NCI-H1436 (cell line): ENCODE measurements at regions not wholly inside any gene's neighbourhood (a gene's known extent, or its start where the extent isn't known, plus 50 kb on each side); places are given as distances from the start of the nearest gene placed in this dataset.

Experiments
- DNase-seq: peaks from one replicate; lab custom pipeline; 2025; lab: John Stamatoyannopoulos, UW

DNA sequence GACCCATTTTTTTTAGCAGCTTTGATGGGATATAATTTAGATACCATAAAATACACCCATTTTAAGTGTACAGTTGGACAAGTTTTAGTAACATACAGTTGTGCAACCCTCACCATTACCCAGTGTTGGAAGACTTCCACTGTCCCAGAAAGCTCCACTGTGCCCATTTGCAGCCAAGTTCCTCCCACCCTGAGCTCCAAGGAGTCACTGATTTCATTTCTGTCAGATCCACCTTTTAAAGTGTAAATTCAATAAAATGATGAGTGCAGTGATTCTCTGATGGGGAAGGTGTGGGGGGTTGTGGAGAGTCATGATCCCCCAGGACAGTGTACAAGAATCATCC lies 93.2 kb upstream of the IGF1R start:
- DNase-seq, result no peak

DNA sequence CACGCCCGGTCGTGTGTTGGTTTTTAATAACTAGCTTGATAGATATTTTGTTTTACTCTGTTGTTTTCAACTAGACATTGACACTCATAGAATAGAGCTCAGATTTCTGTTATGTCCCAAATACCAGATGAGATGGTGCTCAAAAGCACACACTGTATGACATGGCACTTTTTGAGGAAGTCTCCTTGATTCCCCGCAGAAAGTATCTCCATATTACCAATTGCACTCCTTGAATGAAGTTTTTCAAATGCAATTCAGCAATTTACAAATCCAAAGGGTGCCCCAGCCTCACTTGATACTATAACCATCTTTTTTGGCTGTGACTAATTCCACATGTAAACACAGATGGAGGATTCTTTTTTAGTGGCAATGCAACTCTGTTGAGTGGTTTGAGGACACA lies 92.0 kb upstream of the IGF1R start:
- no peak for DNase-seq

DNA sequence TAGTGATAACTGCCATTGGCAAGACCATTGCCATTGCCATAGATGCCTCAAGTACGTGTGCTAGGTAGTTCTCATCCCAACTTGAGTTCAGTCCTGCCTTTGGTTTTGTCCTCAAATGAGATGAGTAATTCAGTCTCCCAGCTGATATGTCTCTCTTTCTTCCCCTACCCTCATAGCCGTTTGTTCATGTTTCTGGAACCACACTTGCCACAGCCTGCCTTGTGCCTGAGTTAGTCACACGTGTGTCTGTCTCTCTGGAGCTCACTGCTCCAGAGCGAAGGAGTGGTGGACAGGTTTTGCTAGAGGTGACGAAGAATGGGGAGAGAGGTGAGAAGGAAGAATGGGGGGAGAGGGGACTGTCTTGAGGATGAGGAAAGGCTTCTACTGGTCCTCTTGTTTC lies 88.0 kb upstream of the IGF1R start:
- DNase-seq, result no peak

DNA sequence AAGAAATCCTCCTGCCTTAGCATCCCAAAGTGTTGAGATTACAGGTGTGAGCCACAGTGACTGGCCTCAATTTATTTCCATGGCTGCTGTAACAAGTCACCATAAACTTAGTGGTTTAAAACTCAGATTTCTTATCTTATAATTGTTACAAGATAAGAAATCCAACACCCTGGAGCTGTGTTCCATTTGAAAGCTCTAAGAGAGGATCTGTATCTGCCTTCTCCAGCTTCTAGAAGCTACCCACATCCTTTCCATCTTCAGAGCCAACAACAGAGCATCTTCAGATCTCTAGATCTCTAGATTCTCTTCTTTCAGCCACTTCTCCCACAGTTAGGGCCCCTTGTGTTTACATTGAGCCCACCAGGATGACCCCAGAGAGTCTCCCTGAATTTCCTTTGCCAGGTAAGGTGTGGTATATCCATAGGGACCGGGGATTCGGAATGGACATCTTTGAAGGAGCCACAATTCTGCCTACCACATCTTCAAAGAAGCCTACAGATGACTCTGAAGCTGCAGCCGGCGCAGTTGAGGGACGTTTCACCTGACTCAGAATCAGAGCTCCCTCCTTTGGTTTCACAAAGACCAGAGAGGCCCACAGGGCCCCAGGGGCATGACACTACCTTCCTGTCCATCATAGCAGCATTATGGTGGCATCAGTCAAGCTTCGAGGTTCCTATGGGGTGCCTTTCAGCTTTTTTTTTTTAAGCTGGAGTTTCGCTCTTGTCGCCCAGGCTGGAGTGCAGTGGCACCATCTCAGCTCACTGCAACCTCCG lies 87.0 kb upstream of the IGF1R start:
- no peak for DNase-seq

DNA sequence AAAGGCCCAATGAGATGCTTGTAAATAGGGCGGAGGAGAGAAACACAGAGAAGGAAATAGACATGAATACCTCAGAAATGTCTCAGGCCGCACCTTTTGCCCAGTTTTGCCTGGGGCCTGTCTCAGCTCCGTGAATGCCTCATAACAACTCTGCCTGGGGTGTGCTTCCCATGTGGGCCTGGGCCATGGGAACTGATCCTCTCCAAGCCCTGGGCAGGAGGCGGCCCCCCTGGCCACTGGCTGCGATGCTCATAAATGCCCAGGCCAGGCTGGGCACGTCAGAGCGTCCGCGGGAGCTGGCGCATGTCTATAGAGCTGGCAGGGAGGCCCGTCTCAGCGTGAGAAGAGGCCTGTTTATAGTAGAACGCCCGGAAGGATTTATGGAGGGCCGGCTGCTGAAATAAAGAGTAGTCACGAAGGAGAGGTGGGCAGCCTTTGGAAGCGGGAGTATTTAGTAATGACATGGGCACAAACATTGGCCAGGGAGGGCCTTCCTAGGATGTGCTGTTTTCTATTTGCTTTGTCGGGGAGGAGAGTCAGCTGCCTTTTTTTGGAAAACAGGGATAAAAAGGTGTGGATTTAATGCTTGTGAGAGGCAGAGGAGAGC lies 85.9 kb upstream of the IGF1R start:
- no peak for DNase-seq

DNA sequence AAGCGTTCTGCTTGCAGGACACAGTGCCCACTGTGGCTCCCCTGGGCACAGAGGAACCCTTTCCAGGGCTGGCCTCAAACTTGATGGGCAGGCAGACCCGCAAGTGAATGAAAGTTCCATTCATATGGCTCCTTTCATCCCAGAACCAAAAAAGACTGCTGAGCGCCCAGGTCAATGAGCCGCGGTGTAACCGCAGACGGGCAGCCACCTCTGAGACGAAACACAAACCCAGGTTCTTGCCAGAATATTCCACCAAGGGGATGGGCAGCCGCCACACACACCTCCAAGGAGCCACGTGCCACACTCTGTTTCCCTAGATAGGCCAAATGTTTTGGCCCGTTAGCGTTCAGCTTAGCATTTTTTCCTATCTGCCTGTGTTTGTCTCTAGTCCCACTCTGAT lies 82.8 kb upstream of the IGF1R start:
- no peak for DNase-seq

DNA sequence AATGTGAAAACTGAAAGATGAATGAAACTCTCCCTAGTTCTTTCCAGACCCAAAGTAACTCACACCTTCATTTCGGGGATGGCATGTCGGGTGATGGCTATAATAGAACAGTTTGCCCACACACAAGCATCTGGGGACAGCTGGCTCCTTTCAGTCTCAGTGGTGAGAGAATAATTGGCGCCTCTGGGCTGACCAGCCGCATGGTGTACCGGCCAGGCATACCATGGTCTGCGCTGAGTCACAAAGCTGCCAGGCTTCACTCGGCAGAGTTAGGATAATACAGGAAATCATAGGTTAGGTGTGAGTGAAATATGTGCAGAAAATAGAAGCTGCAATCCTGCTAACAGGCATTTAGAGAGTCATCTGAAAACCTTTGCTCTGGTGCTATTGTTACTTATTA lies 80.4 kb upstream of the IGF1R start:
- DNase-seq, result no peak

DNA sequence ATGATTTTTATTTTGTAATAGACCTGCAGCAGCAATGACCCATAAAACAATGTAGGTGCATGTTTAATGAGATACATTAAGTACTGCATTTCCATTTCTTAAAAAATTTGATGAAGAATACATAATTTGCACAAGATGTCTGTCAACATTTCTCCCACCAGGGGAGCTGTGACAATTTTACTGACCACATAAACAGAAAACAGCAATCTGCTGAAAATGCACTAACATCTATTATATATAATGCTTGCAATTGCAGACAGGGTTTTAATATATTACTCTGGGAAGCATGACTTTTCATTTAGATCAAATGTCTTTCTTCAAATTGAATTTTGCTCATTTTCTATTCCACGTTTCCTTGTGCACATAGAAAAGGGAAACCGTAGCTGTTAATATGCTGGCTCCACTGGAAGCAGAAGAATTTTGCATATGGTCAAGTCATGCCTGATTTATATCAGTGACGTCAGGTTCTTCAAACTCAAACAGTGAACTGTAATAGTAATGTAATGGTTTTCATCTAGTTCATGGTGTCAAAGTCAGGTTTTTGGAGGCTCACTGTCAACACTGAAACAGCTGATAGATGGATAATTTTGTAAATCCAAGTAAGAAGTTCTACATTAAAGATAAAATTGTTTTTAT lies 79.8 kb upstream of the IGF1R start:
- no peak for DNase-seq

DNA sequence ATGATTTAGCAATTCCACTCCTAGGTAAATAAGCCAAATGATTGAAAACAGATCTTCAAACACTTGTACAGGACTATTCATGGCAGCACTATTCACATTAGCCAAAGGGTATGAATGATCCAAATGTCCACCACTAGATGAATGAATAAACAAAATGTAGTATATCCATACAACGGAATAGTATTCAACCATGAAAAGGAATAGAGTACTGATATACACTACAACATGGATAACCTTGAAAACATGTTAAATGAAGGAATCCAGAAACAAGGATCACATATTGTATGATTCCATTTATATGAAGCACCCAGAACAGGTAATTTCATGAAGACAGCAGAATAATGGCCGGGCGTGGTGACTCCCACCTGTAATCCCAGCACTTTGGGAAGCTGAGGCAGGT lies 78.2 kb upstream of the IGF1R start:
- no peak for DNase-seq

DNA sequence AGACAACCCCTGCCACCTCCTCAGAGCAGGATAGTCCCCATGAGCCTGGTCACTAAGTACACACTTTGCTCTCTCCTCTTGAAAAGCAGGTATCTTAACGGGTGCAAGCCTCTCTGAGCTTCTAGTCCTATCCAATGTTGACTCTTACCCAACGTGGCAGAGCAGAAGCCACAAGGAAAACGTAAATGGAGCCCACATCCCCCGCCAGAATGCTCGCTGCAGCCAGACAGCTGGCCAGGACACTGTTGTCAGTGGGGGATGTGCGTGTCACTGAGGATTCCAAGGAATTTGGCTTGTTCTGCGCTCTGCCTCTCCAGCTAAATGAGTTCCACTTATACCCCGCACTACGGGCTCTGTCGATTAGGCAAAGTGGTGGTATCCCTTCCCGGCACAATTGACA lies 67.8 kb upstream of the IGF1R start:
- DNase-seq, result no peak

DNA sequence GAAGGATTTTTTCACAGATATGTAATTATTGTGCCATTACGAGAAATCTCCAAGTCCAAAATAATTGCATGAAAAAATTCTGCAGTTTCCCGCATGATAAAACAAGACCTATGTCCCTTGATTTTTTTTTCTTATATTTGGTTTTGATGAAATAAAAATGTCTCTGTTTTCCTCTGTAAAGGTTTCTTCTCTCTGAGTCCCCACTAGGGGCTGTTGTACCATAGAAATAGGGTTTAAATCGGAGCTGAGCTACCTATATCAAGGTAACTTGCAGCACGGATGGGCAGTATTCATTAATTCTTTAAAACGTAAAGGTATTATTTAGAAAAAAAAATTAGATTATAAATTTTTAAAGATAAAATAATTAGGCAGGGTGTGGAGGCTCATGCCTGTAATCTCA lies 66.6 kb upstream of the IGF1R start:
- DNase-seq, result no peak

DNA sequence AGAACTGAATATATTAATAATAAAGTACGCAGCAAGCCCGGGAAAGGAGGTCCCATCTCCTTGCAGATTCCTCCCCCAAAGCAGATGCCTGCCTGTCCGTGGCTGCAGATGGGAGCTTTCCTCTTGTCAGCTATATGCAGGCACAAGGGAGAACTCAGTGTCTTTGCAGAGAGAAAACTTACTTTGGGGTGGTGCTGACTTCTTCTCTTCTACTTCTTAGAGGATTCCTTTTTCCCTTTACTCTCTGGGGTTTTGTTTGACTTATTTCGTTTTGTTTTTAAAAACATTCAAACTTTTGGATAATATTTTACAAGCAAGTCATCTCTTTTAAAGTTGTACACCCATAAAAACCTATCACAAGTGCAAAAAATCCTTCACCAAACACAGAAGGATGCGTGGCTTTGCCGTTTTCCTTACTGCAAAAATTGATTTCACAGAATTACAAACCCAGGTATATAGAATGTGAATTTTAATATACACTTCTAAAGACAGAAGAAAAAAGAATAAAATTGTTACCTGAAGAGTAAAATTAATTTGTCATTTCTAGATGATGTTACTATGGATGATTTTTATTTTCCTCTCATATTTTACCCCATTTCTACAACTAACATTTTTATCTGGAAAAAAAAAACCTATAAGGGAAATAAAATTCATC lies 65.3 kb upstream of the IGF1R start:
- DNase-seq, result no peak

DNA sequence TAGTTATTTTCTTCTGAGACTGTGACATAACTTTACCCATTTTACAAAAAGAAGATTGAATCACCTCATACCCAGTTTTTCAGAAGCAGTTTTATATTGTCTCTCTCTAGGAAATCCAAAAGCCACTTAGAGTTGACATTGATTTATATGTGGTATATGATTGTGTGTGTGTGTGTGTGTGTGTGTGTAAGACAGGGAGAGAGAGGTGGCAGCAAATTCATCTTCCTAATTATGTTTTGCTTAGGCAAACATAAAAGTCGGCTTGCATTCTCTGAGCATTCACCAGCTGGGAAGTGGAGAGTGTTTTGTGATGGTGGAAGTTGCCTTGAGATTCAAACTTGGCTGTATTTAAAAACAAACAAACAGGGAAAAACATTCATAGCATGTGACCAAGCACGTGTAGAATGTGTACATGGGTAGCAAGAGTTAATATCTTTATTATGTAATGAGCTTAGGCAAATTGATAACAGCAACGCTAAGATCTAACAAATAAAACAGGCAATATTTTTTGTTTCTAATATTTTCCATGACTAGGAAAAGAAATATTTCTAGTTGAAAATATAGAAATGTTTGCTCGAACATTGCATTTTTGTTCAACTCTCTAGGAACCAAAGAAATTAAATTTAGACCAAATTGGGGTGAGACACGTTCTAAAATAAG lies 64.4 kb upstream of the IGF1R start:
- no peak for DNase-seq

DNA sequence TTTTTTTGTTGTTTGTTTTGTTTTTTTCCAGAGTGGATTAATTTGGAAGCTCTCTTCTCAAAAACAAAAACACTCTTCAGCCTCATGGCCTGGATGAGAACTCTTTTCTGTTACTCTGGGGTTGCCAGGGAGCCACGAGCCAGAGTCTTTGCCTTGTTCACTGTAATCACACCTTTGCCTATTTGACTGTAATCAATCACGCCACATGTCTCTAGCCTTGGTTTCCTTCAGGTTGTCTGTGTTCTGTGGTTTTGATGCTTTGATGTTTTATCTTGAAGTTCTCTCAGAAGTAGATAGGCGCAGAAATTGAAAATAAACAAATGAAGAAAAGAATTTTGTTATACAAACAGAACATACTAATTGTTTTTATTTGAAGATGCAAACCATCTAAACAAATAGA lies 62.3 kb upstream of the IGF1R start:
- no peak for DNase-seq

DNA sequence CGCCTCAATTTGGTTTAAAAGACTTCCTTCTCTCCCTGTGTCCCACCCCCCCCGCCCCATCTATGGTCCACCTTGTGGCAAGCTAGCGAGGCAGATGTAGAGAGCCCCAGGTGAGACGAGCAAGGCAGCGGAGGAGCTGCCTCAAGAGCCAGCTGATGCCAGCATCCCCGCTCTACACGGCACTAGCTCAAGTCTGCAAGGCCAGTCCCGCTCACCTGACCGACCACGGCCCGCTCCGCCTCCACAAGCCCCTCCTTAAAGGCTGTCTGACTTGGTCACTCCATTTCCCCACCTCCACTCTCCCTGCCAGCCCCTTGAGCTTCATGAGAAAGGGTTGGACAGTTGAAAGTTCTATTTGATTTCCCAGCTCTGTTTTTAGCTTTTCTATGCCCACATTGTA lies 56.2 kb upstream of the IGF1R start:
- DNase-seq, result no peak

DNA sequence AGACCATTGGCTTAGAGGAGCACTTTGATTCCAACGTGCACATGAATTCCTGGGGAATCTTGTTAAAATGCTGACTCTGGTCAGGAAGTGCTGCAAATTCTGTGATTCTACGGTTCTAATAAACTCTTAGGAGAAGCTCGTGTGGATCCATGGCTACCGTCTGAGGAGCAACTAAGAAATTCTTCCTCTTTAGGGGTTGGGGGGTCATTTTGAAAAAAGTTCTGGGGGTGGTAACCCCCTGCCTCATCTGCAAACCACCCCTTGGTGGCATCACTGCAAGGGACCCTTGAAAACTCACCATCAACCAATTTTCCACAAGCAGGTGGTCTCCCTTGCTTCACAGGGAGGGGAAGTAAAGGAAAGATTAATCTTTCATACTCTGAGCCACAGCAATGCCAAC lies 52.2 kb upstream of the IGF1R start:
- no peak for DNase-seq

DNA sequence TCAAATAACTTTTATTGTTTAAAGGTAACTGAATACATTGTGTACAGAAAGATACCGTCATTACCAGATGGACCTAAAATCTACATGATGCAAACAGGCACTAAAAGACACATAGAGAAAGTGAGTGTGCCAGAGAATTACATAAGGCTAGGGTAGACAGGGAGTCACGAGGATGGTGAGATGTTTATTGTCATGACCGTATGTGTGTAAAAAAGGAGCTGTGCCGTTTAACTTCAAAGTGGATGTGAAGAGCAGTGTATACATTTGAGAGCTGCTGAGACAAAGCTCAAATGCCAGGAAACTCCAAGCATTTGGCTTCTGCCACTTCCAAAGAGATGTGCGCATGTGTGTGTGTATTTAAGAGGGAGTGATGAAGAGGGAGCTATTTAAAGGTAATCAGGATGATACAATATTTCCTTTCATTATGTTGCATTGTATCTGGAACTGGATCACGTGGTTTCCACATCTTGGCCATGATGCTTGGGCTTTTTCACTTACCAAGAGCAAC lies 51.4 kb upstream of the IGF1R start:
- no peak for DNase-seq

DNA sequence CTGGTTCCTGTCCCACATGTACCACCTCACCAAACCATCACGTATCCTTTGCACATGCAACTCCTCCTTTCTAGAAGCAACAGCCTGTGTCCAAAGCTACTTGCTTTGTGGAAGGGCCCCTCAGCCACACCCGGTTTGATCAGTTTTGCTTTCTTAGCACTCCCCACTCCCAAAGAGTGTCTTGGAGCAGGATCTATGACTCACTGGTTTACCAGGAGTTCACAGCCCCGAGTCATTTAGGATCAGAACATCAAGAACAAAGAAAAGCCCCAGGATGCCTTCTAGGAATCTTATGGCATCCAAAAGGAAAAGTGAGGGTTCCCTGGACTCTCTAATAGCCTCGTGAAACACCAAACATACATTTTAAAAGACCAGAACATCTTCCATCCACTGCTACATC lies 50.7 kb upstream of the IGF1R start:
- no peak for DNase-seq
